ENCODE measurements at regions not wholly inside any gene's neighbourhood (a gene's known extent, or its start where the extent isn't known, plus 50 kb on each side); places are given as distances from the start of the nearest gene placed in this dataset.

GRCh38 chr1:222038971-222039370, 297.1 kb upstream of the DUSP10 start:
- no peak for DNase-seq (ENCODE audit: low read depth)

GRCh38 chr1:222037720-222038119, 295.8 kb upstream of the DUSP10 start:
- DNase-seq (ENCODE audit: low read depth), result no peak

- no peak for DNase-seq (ENCODE audit: low read depth)
Observed at GRCh38 chr1:222034790-222035189, 292.9 kb upstream of the DUSP10 start.

GRCh38 chr1:222033450-222033849, 291.6 kb upstream of the DUSP10 start:
- DNase-seq (ENCODE audit: low read depth), result no peak

GRCh38 chr1:222031318-222031717, 289.4 kb upstream of the DUSP10 start:
- DNase-seq (ENCODE audit: low read depth), result no peak

GRCh38 chr1:222028676-222029075, 286.8 kb upstream of the DUSP10 start:
- DNase-seq (ENCODE audit: low read depth), result no peak

- no peak for DNase-seq (ENCODE audit: low read depth)
Observed at GRCh38 chr1:222028116-222028515, 286.2 kb upstream of the DUSP10 start.

- DNase-seq (ENCODE audit: low read depth), result no peak
Observed at GRCh38 chr1:222026280-222026679, 284.4 kb upstream of the DUSP10 start.

GRCh38 chr1:222023025-222023424, 281.1 kb upstream of the DUSP10 start:
- no peak for DNase-seq (ENCODE audit: low read depth)

- no peak for DNase-seq (ENCODE audit: low read depth)
Observed at GRCh38 chr1:222021129-222021528, 279.2 kb upstream of the DUSP10 start.

GRCh38 chr1:222020553-222020952, 278.7 kb upstream of the DUSP10 start:
- DNase-seq (ENCODE audit: low read depth), result no peak

- DNase-seq (ENCODE audit: low read depth), result no peak
Observed at GRCh38 chr1:222019029-222019428, 277.1 kb upstream of the DUSP10 start.

GRCh38 chr1:222018041-222018440, 276.2 kb upstream of the DUSP10 start:
- no peak for DNase-seq (ENCODE audit: low read depth)

GRCh38 chr1:222015686-222016085, 273.8 kb upstream of the DUSP10 start:
- DNase-seq (ENCODE audit: low read depth), result no peak

GRCh38 chr1:222014001-222014400, 272.1 kb upstream of the DUSP10 start:
- no peak for DNase-seq (ENCODE audit: low read depth)

- DNase-seq (ENCODE audit: low read depth), result no peak
Observed at GRCh38 chr1:222012816-222013215, 270.9 kb upstream of the DUSP10 start.

- DNase-seq (ENCODE audit: low read depth), result no peak
Observed at GRCh38 chr1:222010306-222010705, 268.4 kb upstream of the DUSP10 start.

- DNase-seq (ENCODE audit: low read depth), result no peak
Observed at GRCh38 chr1:222009105-222009730, 267.3 kb upstream of the DUSP10 start.

- no peak for DNase-seq (ENCODE audit: low read depth)
Observed at GRCh38 chr1:222006715-222007114, 264.8 kb upstream of the DUSP10 start.

GRCh38 chr1:222004784-222005183, 262.9 kb upstream of the DUSP10 start:
- no peak for DNase-seq (ENCODE audit: low read depth)

- no peak for DNase-seq (ENCODE audit: low read depth)
Observed at GRCh38 chr1:222004034-222004433, 262.1 kb upstream of the DUSP10 start.

- no peak for DNase-seq (ENCODE audit: low read depth)
Observed at GRCh38 chr1:222002503-222002902, 260.6 kb upstream of the DUSP10 start.

GRCh38 chr1:222000131-222000530, 258.2 kb upstream of the DUSP10 start:
- DNase-seq (ENCODE audit: low read depth), result no peak

- no peak for DNase-seq (ENCODE audit: low read depth)
Observed at GRCh38 chr1:221998781-221999180, 256.9 kb upstream of the DUSP10 start.

GRCh38 chr1:221998186-221998612, 256.3 kb upstream of the DUSP10 start:
- DNase-seq (ENCODE audit: low read depth), result no peak

All from activated T-helper 9 cell treated with anti-CD3 and anti-CD28 coated beads, Interleukin-2, amount 50 U/mL, for 16 hours (primary cell).